Kidney (tissue), 13 donors: ENCODE measurements at regions not wholly inside any gene's neighbourhood (a gene's known extent, or its start where the extent isn't known, plus 50 kb on each side); places are given as distances from the start of the nearest gene placed in this dataset.

Experiments used
- DNase-seq, 5 donors: peaks; one replicate each; pipeline ENCODE4 v3.0.0-alpha.2; 2013 to 2020
- FAIRE-seq: peaks from 2 replicates; lab custom pipeline; 2012; peaks lifted over from hg19 to GRCh38; lab: Jason Lieb, UNC
- H3K27ac ChIP-seq, 2 donors: one replicate each; pipeline ENCODE4 v1.7.0; 2013; ENCODE audit warnings: low read depth in 2 of 2, low read length in 2 of 2, inconsistent platforms in 1 of 2
- H3K27me3 ChIP-seq: one replicate; pipeline ENCODE4 v1.7.1; 2013; ENCODE audit warnings: low read length, inconsistent platforms; ENCODE audit not compliant: control insufficient read depth, insufficient read depth
- H3K36me3 ChIP-seq, 3 donors: one replicate each; pipeline versions ENCODE4 v1.7.0 to v1.7.1; 2013; ENCODE audit warnings: low read length in 3 of 3, control low read depth in 1 of 3, inconsistent platforms in 1 of 3; ENCODE audit not compliant: insufficient read depth in 3 of 3, control insufficient read depth in 2 of 3
- H3K4me1 ChIP-seq, 3 donors: one replicate each; pipeline versions ENCODE4 v1.7.0 to v1.7.1; 2013; ENCODE audit warnings: low read length in 3 of 3, inconsistent platforms in 1 of 3, low read depth in 1 of 3; ENCODE audit not compliant: control insufficient read depth in 2 of 3, insufficient read depth in 2 of 3
- H3K4me3 ChIP-seq, 3 donors: one replicate each; pipeline versions ENCODE4 v1.7.0 to v1.8.1; 2013; ENCODE audit warnings: low read length in 3 of 3, control low read depth in 1 of 3, inconsistent platforms in 1 of 3
- H3K9ac ChIP-seq, 3 donors: one replicate each; pipeline versions ENCODE4 v1.7.0 to v1.7.1; 2013; ENCODE audit warnings: low read length in 3 of 3, control low read depth in 1 of 3, inconsistent platforms in 1 of 3
- H3K9me3 ChIP-seq, 3 donors: one replicate each; pipeline versions ENCODE4 v1.7.0 to v1.7.1; 2013; ENCODE audit warnings: low read length in 3 of 3, control low read depth in 1 of 3, inconsistent platforms in 1 of 3; ENCODE audit not compliant: control insufficient read depth in 2 of 3, insufficient read depth in 1 of 3
- intact Hi-C: fragments of 100-400 bp; cut with DNase I; formaldehyde crosslinking; loops from one replicate; pipeline ENCODE4 v1.11.1; 2022
- TF ChIP-seq, protein P1 (sequence below): IDR thresholded peaks from 3 replicates; pipeline ENCODE4 v1.5.1; 2012; ENCODE audit warnings: mild to moderate bottlenecking, moderate library complexity, borderline replicate concordance; ENCODE audit not compliant: insufficient read depth; ENCODE audit errors: extremely low read depth
- donor health status: control.
- donor health status: control.
- donor health status: control.
- donor health status: control.
- donor health status: control.
- donor health status: DM: yes; HTN: yes; CAD: no.
- donor health status: Normal renal cell carcinoma (clear cell type).

DNA sequence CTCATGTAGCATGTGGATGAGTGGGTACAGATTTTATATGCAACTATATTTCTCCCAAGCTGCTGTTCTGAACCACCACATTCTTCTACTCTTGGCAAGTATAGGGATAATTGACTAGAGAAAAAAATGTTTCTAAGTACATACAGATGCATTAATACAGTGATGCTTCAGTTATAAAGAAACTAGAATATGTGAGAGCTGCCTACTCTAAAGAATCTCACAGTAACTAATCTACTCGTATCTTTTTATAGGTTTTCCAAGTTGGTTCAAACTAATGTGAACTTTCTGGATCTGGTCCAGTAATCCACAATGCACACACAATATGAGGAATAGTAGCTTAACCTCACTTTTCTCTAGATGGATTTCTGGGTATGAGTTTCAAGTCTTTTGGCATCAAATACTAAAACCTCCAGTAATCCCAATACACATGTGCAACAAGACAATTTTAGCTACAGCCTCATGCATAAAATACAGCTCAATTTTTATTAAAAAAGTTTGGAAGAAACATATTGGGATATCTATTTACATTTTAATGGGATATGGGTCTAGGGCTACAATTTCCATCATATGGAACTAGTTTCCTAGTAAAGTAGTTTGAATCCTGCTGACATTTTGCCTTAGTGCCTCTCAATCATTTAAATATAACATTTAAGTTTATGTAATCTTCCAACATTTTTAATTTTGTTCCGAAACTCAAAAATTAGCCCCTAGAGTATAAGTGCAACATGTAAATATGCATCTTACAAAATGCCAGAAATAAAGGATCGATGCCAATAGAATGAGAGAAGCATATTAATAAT, 2209.7 kb downstream of the LRRC4C start:
- FAIRE-seq (no peak), DNase-seq (no peak)
- H3K9me3 ChIP-seq, result peaks cover 0 to 1% (median 0%) of the 10 kb centered on the region in 3 donors
- H3K36me3 ChIP-seq, result no peaks in the 10 kb centered on the region
- intact Hi-C loops, result no loop called here
- no peak overlapping the region for H3K9ac ChIP-seq
- TF ChIP-seq, protein P1, sequence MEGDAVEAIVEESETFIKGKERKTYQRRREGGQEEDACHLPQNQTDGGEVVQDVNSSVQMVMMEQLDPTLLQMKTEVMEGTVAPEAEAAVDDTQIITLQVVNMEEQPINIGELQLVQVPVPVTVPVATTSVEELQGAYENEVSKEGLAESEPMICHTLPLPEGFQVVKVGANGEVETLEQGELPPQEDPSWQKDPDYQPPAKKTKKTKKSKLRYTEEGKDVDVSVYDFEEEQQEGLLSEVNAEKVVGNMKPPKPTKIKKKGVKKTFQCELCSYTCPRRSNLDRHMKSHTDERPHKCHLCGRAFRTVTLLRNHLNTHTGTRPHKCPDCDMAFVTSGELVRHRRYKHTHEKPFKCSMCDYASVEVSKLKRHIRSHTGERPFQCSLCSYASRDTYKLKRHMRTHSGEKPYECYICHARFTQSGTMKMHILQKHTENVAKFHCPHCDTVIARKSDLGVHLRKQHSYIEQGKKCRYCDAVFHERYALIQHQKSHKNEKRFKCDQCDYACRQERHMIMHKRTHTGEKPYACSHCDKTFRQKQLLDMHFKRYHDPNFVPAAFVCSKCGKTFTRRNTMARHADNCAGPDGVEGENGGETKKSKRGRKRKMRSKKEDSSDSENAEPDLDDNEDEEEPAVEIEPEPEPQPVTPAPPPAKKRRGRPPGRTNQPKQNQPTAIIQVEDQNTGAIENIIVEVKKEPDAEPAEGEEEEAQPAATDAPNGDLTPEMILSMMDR, result no peak
- no peak overlapping the region for H3K4me3 ChIP-seq
- no peak overlapping the region for H3K27ac ChIP-seq
- peaks cover 0 to 1% (median 0%) of the 10 kb centered on the region in 3 donors for H3K4me1 ChIP-seq
- H3K27me3 ChIP-seq, result no peaks in the 10 kb centered on the region

DNA sequence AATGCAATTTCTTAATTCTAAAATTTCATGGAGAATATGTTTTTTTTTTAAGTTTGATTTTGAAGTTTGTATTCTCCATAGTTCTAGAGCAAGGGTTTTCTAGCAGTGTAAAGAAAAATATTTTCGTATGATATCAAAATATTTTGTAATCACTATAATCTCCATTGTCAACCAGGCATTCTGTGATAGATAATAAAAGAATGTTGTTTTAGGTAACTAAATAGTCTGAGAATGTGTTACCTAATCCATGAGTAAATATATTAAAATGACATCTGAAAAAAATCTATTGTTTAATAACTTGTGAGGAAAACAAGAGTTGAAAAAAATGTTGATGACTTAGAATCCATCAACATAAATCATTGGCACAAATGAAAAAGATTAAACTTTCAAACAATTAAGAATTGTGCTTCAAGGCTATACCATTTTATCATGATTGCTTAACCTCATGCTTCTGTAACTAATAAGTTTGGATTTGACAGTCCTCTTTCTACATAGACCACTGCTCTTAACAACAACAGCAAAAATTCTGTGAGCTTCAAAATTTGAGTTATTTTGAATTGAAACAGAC, 2211.8 kb downstream of the LRRC4C start:
- Histone ChIP-seq H3K36me3 (no peaks in the 10 kb centered on the region), H3K4me1 (no peaks in the 10 kb centered on the region), H3K9me3 (no peaks in the 10 kb centered on the region), H3K9ac (no peak overlapping the region), H3K27me3 (no peaks in the 10 kb centered on the region), H3K4me3 (no peak overlapping the region), H3K27ac (no peak overlapping the region)
- no peak for FAIRE-seq
- no peak for DNase-seq
- TF ChIP-seq, protein P1, result no peak
- intact Hi-C loops, result no loop called here

DNA sequence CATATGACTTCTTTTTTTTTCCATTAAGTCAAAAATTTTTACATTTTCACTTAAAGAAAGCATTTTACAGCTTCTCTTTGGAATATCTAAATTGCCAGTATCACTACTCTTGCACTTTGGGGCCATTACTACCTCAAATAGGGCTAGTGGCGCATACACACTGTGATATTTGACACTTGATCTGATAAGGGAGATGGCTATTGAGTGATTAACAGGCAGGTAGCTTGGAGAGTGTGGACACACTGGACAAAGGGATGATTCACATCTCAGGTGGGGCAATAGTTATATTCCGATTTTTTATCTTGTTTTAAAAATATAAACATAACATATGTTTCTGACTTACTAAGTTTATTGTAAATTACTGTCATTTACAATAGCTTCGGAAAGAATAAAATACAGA, 2219.9 kb downstream of the LRRC4C start:
- no peak overlapping the region for H3K4me3 ChIP-seq
- no peak overlapping the region for H3K27ac ChIP-seq
- H3K9ac ChIP-seq, result no peak overlapping the region
- FAIRE-seq, result no peak
- no peaks in the 10 kb centered on the region for H3K4me1 ChIP-seq
- no peaks in the 10 kb centered on the region for H3K9me3 ChIP-seq
- no peaks in the 10 kb centered on the region for H3K36me3 ChIP-seq
- DNase-seq, result no peak
- TF ChIP-seq, protein P1, result no peak
- intact Hi-C loops, result no loop called here
- H3K27me3 ChIP-seq, result no peaks in the 10 kb centered on the region
